ENCODE measurements at regions not wholly inside any gene's neighbourhood (a gene's known extent, or its start where the extent isn't known, plus 50 kb on each side); places are given as distances from the start of the nearest gene placed in this dataset.

GRCh38 chr13:62278271-62278670, 862.6 kb upstream of the PCDH20 start:
- no peaks in the 10 kb centered on the region for H3K36me3 ChIP-seq
- intact Hi-C loops (cut with DNase I), result no loop called here
- DNase-seq, result no peak
- H3K27ac ChIP-seq, result no peak overlapping the region
- no peaks in the 10 kb centered on the region for H3K9me3 ChIP-seq
- no peak for TF ChIP-seq POLR2A (IDR thresholded peaks at IDR 0.05)
- TF ChIP-seq CTCF (IDR thresholded peaks at IDR 0.05), result no peak
- no peak for TF ChIP-seq EP300 (IDR thresholded peaks at IDR 0.05)
- H3K4me3 ChIP-seq, result no peak overlapping the region
- no peaks in the 10 kb centered on the region for H3K27me3 ChIP-seq
- no peaks in the 10 kb centered on the region for H3K4me1 ChIP-seq (ENCODE audit: insufficient read depth)

DNA sequence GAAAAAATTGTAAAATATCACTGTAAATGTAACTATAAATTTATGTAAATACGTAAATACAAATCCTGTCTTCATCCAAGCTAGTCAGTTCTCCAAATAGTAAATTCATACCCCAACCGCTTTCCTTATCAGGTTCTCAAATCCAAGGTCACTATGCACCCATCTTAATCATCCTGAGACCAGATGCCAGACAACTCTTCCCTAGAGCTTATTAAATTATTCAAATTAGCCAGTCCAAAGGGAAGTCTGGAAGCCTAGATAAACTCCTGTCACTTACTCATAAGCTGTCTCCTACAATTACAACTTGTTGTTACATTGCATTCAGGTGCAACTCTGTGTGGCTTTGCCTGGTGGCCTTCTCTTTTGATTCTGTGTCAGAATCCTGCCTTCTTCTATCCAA, 836.1 kb upstream of the PCDH20 start:
- 67 to 82% (median 71%) methylated on average over 2 of the region's 2 CpGs for WGBS, 3 donors
- Histone ChIP-seq H3K9me3 (no peaks in the 10 kb centered on the region), H3K4me1 (ENCODE audit: insufficient read depth) (no peaks in the 10 kb centered on the region), H3K4me3 (no peak overlapping the region), H3K36me3 (no peaks in the 10 kb centered on the region), H3K27ac (no peak overlapping the region), H3K27me3 (no peaks in the 10 kb centered on the region)
- no peak for DNase-seq
- no peak for TF ChIP-seq CTCF (IDR thresholded peaks at IDR 0.05)
- no peak for TF ChIP-seq POLR2A (IDR thresholded peaks at IDR 0.05)
- TF ChIP-seq EP300 (IDR thresholded peaks at IDR 0.05), result no peak
- intact Hi-C loops (cut with DNase I), result no loop called here

- Histone ChIP-seq H3K4me1 (ENCODE audit: insufficient read depth) (no peaks in the 10 kb centered on the region), H3K4me3 (no peak overlapping the region), H3K9me3 (no peaks in the 10 kb centered on the region), H3K27ac (no peak overlapping the region), H3K27me3 (no peaks in the 10 kb centered on the region), H3K36me3 (no peaks in the 10 kb centered on the region)
- TF ChIP-seq CTCF (IDR thresholded peaks at IDR 0.05), result no peak
- TF ChIP-seq POLR2A (IDR thresholded peaks at IDR 0.05), result no peak
- TF ChIP-seq EP300 (IDR thresholded peaks at IDR 0.05), result no peak
- DNase-seq, result no peak
- intact Hi-C loops (cut with DNase I), result no loop called here
- 53 to 69% (median 59%) methylated on average over 10 of the region's 10 CpGs for WGBS, 3 donors
Measured at GRCh38 chr13:62250501-62251201, 835.0 kb upstream of the PCDH20 start.

- Histone ChIP-seq H3K36me3 (no peaks in the 10 kb centered on the region), H3K27me3 (no peaks in the 10 kb centered on the region), H3K4me1 (ENCODE audit: insufficient read depth) (no peaks in the 10 kb centered on the region), H3K4me3 (no peak overlapping the region), H3K27ac (no peak overlapping the region), H3K9me3 (no peaks in the 10 kb centered on the region)
- 76 to 89% (median 81%) methylated on average over 1 of the region's 1 CpG for WGBS, 3 donors
- intact Hi-C loops (cut with DNase I), result no loop called here
- no peak for DNase-seq
- TF ChIP-seq CTCF (IDR thresholded peaks at IDR 0.05) (no peak), EP300 (IDR thresholded peaks at IDR 0.05) (no peak), POLR2A (IDR thresholded peaks at IDR 0.05) (no peak)
Measured at GRCh38 chr13:62246581-62246980, 830.9 kb upstream of the PCDH20 start.

All from ovary (tissue), 7 donors.